GM19468 (cell line): ENCODE measurements at regions not wholly inside any gene's neighbourhood (a gene's known extent, or its start where the extent isn't known, plus 50 kb on each side); places are given as distances from the start of the nearest gene placed in this dataset.
"Not testable (repeated sequence)": the region's sequence is repeated elsewhere in the genome, so short reads cannot be mapped to it uniquely, and the experiment has no call there.

Experiments
- ATAC-seq: cut with Tn5 transposase; IDR thresholded peaks from one replicate; pipeline ENCODE4 v1.9.1; 2021; ENCODE audit warnings: mild to moderate bottlenecking, moderate library complexity, moderate number of reproducible peaks; ENCODE audit not compliant: unreplicated experiment; ENCODE audit errors: extremely low read depth

- peak; percentile 30 for ATAC-seq
Measured at GRCh38 chr1:185520188-185520920, 203.3 kb upstream of the IVNS1ABP start.

DNA sequence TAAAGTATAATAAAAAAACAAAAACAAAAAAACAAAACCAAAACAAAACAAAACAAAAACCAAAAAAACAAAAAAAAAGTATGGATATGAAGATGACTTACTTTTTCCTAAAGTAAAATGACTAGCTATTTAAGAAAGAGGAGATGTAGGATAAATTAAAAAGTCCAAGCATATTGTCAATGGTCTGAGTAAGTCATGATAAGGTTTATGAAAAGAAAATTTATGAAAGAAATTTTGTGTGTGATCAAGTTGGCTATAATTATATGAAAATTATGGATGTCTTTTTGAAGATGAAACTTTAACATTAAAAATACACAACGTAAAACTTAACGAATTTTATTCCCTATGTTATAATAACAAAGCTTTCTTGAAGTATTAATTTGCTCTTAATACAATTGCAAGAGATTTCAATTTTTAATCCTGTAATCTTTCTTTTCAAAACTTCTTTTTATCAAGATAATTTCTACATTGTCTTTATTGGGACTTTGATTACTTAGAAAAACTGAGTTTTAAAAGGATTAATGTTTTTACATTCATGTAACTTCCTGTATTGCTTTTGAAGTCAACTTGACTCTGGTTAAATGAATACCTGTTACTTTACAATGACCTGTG lies 200.9 kb upstream of the IVNS1ABP start:
- ATAC-seq, result no peak

DNA sequence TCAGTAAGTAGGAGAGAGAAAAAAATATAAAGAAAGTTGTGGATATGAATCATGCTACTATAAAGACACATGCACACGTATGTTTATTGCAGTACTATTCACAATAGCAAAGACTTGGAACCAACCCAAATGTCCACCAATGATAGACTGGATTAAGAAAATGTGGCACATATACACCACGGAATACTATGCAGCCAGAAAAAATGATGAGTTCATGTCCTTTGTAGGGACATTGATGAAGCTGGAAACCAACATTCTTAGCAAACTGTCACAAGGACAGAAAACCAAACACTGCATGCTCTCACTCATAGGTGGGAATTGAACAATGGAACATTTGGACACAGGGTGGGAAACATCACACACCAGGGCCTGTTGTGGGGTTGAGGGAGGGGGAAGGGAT lies 200.3 kb upstream of the IVNS1ABP start:
- not testable (repeated sequence) for ATAC-seq

DNA sequence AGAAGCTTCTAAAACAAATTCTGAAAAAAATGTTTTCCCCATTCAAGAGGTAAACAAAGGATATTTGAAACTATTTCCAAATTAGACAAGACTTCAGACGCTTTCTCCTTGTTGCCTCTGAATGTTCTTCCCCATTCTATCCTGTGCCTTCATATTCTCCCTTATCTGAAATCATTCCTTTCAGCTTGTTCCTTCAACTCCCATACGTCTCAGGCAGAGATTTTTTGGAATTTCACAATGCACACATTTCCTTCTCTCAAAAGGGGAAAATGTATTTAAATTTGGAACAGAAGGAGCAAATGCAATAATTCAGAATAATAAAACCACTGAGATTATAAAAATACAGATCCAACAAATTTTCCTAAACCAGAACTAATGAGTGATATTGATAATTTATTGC lies 198.7 kb upstream of the IVNS1ABP start:
- no peak for ATAC-seq

DNA sequence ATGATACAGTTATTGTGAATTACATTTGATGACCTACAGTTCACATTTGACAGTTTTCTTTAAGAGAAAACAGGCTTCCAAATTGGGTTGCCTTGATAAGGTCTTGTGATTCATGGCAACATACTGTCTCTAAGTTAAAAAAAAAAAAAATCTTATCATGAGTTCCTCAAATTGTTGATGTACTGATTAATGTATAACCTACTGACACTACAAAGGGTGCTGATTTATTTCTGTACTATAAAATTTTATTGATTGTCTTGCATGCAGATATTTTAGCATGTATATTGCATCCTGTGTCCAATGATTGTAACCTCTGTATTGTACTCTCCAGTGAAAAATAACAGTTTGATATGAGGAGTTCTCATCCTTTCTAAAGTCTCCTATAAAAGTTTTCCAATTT lies 197.3 kb upstream of the IVNS1ABP start:
- no peak for ATAC-seq

GRCh38 chr1:185512442-185512841 lies 195.4 kb upstream of the IVNS1ABP start:
- ATAC-seq, result no peak

- ATAC-seq, result no peak
Measured at GRCh38 chr1:185501099-185501498, 184.1 kb upstream of the IVNS1ABP start.

DNA sequence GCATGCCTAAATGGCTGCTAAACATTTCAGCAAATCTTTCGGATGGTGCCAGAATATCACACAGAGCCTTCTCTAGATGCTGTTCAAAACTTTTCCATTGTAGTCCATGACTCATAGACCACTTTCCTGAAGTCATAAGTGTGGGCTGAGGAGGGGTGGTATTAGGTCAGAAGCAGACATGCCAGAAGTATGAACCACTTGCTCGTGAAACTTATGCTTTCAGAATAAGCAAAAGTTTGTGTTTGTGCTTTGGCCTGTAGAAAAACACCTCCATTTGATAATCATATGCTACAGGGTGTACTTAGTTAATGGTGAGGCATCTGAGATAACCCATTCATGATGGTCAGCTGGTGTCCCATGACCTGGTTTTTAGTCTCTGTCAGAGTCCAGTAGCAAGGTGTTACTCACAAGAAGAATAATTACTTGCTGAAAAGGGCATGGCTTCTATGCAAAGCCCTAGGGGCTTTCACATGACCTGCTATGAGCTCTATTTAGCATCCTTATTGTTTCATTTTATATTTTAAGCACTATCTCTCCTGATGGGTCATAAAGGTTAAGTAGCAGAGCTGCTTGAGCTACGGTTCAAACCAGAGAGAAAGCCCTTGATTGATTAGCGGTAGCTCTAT lies 183.1 kb upstream of the IVNS1ABP start:
- ATAC-seq, result no peak

- no peak for ATAC-seq
Measured at GRCh38 chr1:185498207-185498606, 181.2 kb upstream of the IVNS1ABP start.

DNA sequence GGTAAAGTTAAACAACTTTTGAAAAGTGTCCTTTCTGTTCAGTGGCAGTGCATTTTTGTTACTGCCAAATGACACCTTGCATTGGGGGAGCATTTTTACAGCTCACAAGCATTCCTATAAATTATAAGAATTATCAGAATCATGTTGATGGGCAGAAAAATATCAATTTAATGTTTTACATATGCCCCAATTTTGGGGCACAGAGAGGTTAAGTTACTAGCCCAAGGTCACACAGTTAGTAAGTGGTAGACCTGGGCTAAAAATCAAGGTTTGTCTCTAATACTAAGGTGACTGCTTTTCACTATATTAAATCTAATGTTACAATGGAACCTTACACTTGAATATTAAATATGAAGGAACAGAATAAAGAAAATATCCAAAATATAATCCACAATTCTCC lies 180.1 kb upstream of the IVNS1ABP start:
- no peak for ATAC-seq

DNA sequence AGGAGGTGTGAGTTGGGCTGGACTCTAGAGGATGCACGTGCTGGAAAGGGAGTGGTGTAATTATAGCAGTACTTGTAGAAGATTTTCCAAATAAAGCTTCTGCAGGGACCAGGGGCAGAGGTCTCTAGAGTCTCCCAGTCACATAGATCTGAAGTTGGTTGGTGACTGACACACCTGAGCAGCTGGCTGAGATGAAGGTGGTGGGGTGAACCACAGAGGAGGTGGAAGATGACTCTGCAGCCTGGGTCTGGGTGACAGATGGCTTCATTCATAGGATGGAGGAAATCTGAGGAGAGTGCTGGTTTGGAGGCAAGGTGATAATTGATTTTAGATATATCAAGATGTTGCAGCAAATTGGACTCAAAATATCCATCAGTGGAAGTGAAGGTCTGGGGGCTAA lies 178.9 kb upstream of the IVNS1ABP start:
- no peak for ATAC-seq

GRCh38 chr1:185495007-185495406 lies 178.0 kb upstream of the IVNS1ABP start:
- ATAC-seq, result no peak

DNA sequence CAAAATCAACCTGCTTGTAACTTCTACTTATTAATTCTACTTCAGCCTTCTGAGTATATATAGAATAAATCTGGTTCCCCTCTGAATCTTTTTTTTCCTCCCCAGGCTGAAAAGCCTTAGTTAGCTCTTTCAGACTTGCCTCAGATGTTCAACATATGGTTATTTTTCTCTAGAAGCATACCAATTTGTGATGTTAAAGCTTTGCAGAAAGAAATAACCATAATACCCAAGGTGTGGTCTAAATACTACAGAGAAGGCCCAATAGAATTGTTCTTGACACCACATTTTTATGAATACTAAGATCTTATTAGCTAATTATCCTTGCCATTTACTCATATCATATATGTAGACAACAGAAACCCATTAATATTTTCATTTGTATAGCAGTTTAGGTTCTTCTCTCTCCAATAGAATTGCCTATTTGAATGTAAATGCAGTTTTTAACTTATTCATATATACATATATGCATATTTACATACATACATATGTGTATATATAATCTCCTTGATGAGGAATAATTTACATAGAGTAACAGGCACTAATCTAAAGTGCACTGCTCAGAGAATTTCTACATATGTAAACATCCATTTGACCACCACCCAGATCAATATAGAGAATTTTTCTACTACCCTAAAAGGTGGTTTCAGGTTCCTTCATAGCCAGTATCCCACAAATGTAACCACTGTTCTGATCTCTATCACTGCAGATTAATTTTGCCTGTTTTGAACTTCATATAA lies 175.2 kb upstream of the IVNS1ABP start:
- no peak for ATAC-seq

DNA sequence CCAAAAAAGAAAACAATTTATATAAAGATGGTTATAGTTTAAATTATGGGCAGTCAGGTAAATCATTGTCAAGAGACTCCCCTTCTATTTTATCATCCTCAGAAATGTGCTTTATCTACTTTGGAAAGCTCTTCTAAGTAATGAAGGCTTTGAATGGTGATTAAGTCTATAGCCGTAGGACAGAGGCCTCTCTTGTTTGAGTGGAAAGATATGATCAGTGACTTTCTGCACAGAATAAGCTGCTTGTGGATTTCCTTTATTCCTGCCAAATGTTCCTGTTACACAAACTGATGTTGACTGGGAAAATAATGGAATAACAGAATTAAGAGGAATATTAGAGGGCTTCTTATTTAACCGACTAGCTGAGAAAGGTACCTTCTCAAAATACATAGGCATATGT lies 174.6 kb upstream of the IVNS1ABP start:
- no peak for ATAC-seq

DNA sequence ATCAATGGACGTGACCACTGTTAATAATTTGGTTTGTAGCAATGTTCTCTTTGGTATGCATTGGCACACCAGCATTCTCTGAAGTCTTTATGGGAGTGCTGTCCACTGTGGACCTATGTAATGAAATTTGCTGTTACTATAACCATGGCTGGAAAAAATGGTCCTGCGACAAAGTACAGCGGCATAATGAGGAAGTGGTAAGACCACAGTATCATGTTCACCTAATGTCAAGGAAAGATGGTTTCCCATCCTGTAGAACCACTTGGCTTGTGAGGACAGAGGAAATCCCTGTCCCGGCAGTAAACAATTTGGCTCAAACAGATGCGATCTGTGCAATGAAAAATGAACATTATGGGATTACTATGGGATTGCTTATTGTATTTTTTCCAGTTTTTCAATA lies 173.9 kb upstream of the IVNS1ABP start:
- ATAC-seq, result no peak

DNA sequence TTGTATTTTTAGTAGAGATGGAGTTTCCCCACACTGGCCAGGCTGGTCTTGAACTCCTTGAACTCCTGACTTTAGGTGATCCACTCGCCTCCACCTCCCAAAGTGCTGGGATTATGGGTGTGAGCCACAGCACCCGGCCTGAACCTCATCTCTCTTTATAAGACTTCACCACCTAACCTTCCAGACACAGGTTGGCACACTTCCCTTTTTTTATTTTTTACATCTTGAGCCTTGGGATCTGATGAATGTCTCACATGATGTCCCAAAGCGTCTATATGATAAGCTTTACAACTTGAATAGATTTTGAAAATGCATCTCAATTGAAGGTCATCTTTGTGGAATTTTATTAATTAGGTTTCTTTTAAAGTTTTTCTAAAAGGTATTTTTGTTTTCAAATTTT lies 172.4 kb upstream of the IVNS1ABP start:
- no peak for ATAC-seq

DNA sequence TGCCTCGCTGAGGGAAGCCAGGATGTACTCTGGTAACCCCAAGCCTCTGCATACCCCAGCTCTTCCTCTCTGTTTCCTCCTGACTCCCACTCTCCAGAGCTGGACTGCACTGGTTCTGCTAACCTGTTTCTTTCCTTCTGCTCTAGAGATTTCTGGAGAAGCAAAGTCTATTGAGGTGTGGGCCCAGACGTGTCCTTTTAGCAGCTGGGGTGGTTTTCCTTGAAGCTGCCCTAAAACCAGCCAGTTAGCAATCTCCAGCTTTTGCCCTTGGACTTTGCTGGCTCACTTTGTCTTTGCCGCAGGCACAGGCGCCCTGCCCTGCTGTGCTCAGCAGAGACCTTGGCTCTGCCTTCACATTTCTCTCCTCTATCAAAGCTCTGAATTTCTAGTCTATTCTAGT lies 171.8 kb upstream of the IVNS1ABP start:
- no peak for ATAC-seq

DNA sequence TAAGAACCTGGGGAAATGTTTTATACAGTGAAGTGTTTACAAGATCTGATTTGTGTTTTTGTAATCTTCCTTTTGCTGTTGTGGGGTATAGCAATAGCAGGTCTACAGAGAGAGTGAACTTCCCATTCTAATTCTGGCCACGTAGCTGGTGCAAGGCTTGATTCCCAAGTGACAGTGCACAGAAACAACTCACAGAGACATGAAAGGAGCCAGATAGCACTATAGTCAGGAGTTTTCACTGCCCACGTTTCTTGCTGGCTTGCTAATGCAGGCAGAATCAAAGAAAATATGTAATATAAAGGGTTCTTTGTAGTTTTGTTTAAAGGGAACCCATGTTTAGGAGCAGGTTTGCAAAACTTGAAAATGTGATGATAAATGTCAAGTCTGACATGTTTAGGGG lies 170.9 kb upstream of the IVNS1ABP start:
- no peak for ATAC-seq

GRCh38 chr1:185487026-185487425 lies 170.0 kb upstream of the IVNS1ABP start:
- ATAC-seq, result no peak

DNA sequence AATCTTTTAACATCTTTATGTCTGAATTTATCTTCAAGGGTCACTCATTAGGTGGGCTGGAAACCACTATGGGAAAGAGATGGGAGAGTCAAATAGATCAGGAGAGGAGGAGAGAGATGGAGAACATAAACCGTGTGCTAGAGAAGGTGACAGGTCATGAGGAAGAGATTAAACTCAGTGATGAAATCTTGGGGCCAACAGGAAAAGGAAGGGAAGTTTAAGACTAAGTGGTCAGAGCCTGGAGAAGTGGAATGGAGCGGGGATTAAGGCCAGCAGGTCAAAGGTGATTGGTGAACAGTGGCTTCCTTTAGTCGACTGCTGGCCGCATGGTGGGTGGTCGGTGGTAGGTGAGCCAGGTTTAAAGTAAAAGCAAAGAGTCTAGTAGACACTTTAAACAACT lies 169.3 kb upstream of the IVNS1ABP start:
- ATAC-seq, result no peak
